ENCODE measurements at regions not wholly inside any gene's neighbourhood (a gene's known extent, or its start where the extent isn't known, plus 50 kb on each side); places are given as distances from the start of the nearest gene placed in this dataset.

- TF ChIP-seq, protein P1, sequence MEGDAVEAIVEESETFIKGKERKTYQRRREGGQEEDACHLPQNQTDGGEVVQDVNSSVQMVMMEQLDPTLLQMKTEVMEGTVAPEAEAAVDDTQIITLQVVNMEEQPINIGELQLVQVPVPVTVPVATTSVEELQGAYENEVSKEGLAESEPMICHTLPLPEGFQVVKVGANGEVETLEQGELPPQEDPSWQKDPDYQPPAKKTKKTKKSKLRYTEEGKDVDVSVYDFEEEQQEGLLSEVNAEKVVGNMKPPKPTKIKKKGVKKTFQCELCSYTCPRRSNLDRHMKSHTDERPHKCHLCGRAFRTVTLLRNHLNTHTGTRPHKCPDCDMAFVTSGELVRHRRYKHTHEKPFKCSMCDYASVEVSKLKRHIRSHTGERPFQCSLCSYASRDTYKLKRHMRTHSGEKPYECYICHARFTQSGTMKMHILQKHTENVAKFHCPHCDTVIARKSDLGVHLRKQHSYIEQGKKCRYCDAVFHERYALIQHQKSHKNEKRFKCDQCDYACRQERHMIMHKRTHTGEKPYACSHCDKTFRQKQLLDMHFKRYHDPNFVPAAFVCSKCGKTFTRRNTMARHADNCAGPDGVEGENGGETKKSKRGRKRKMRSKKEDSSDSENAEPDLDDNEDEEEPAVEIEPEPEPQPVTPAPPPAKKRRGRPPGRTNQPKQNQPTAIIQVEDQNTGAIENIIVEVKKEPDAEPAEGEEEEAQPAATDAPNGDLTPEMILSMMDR (IDR thresholded peaks at IDR 0.05), result no peak
- no peak for TF ChIP-seq POLR2A (IDR thresholded peaks at IDR 0.05)
- no peak for TF ChIP-seq POLR2AphosphoS5 (IDR thresholded peaks at IDR 0.05)
Measured at GRCh38 chr18:41576643-41577042, 378.4 kb upstream of the PIK3C3 start.
